WTC11 (cell line): ENCODE measurements at regions not wholly inside any gene's neighbourhood (a gene's known extent, or its start where the extent isn't known, plus 50 kb on each side); places are given as distances from the start of the nearest gene placed in this dataset.

Experiments used
- ATAC-seq: fragments of 200-7000 bp; cut with Tn5 transposase; 2 replicates; pipeline ENCODE4 v1.10.0; 2021; ENCODE audit warnings: mild to moderate bottlenecking, moderate library complexity
- CTCF ChIA-PET: fragments of 300-600 bp; sonication (Branson Sonifier 250); formaldehyde crosslinking; loops from one replicate; lab custom pipeline; 2021; ENCODE audit warnings: antibody characterized with exemption; lab: Charles Lee
- POLR2A ChIA-PET: fragments of 350-600 bp; sonication (Branson Sonifier 250); formaldehyde crosslinking; loops from one replicate; lab custom pipeline; 2021; ENCODE audit warnings: antibody characterized with exemption; lab: Charles Lee
- DNase-seq: peaks from one replicate; pipeline ENCODE4 v3.0.0; 2021; ENCODE audit warnings: low spot score
- H3K27ac Mint-ChIP-seq: 2 replicates; pipeline ENCODE4 v1.8.0; 2021; ENCODE audit warnings: mixed read lengths
- H3K27me3 Mint-ChIP-seq: 2 replicates; pipeline ENCODE4 v1.8.0; 2021; ENCODE audit warnings: low read depth, mild to moderate bottlenecking, moderate library complexity, mixed read lengths
- H3K36me3 Mint-ChIP-seq: 2 replicates; pipeline ENCODE4 v1.8.0; 2021; ENCODE audit warnings: mixed read lengths
- H3K4me1 Mint-ChIP-seq: 2 replicates; pipeline ENCODE4 v1.8.0; 2022; ENCODE audit warnings: mixed read lengths
- H3K4me3 Mint-ChIP-seq: 2 replicates; pipeline ENCODE4 v1.8.0; 2021; ENCODE audit warnings: mild to moderate bottlenecking, moderate library complexity, mixed read lengths
- H3K9me3 Mint-ChIP-seq: 2 replicates; pipeline ENCODE4 v1.8.0; 2021; ENCODE audit warnings: mixed read lengths
- ATF6 ChIP-seq: sonication (generic); formaldehyde crosslinking; IDR thresholded peaks from 2 replicates; pipeline ENCODE4 v1.8.1; 2023; ENCODE audit warnings: mild to moderate bottlenecking, missing genetic modification reagents
- CBFB ChIP-seq: sonication (generic); formaldehyde crosslinking; IDR thresholded peaks from 2 replicates; pipeline ENCODE4 v1.8.1; 2022; ENCODE audit warnings: mild to moderate bottlenecking, low read depth, missing genetic modification reagents
- NR1H2 ChIP-seq: sonication (generic); formaldehyde crosslinking; IDR thresholded peaks from 2 replicates; pipeline ENCODE4 v1.9.0; 2021; ENCODE audit warnings: mild to moderate bottlenecking, moderate library complexity, missing genetic modification reagents
- NR2C2 ChIP-seq: sonication (generic); formaldehyde crosslinking; IDR thresholded peaks from 2 replicates; pipeline ENCODE4 v1.8.0; 2022; ENCODE audit warnings: mild to moderate bottlenecking, missing genetic modification reagents
- SP1 ChIP-seq: sonication (generic); formaldehyde crosslinking; conservative IDR thresholded peaks from 2 replicates; pipeline ENCODE4 v1.8.1; 2022; ENCODE audit warnings: missing genetic modification reagents
- ZBTB43 ChIP-seq: sonication (generic); formaldehyde crosslinking; IDR thresholded peaks from 2 replicates; pipeline ENCODE4 v1.8.1; 2023; ENCODE audit warnings: mild to moderate bottlenecking, missing genetic modification reagents
- ZNF121 ChIP-seq: sonication (generic); formaldehyde crosslinking; IDR thresholded peaks from 2 replicates; pipeline ENCODE4 v1.8.0; 2023; ENCODE audit warnings: missing genetic modification reagents
- ZNF532 ChIP-seq: fragments of 250-450 bp; sonication (Bioruptor Pico); IDR thresholded peaks from 2 replicates; pipeline ENCODE4 v1.9.0; 2021; ENCODE audit warnings: mild to moderate bottlenecking, borderline replicate concordance
- TF ChIP-seq, protein P1 (sequence below): sonication (generic); formaldehyde crosslinking; IDR thresholded peaks from 2 replicates; pipeline ENCODE4 v1.8.0; 2023; ENCODE audit warnings: missing genetic modification reagents, mild to moderate bottlenecking, borderline replicate concordance
- TF ChIP-seq, protein P2 (sequence below): sonication (generic); formaldehyde crosslinking; IDR thresholded peaks from 2 replicates; pipeline ENCODE4 v1.8.1; 2023; ENCODE audit warnings: mild to moderate bottlenecking, missing genetic modification reagents, moderate library complexity
- TF ChIP-seq, protein P3 (sequence below): sonication (generic); formaldehyde crosslinking; IDR thresholded peaks from 2 replicates; pipeline ENCODE4 v1.8.0; 2022; ENCODE audit warnings: mild to moderate bottlenecking, missing genetic modification reagents

DNA sequence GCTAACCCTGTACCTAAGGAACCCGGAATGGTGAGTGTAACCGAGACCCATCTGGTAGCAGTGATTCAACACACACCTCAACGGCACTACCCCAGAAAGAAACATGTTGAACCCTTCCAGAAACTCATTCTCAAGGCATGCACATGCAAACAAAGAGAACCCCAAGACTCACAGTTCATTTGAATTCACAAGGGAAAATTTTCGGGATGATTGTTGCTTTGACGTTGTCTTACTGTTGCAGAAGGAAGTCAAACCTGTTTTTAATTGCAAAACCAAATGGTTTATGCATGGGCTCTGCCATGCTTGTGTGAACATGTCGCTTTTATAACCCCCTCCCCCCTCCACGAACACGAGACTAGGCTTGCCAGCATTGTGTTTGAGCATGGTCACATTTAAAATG is 539.7 kb downstream of the GATA3 start (continued):
- TF ChIP-seq, protein P1, sequence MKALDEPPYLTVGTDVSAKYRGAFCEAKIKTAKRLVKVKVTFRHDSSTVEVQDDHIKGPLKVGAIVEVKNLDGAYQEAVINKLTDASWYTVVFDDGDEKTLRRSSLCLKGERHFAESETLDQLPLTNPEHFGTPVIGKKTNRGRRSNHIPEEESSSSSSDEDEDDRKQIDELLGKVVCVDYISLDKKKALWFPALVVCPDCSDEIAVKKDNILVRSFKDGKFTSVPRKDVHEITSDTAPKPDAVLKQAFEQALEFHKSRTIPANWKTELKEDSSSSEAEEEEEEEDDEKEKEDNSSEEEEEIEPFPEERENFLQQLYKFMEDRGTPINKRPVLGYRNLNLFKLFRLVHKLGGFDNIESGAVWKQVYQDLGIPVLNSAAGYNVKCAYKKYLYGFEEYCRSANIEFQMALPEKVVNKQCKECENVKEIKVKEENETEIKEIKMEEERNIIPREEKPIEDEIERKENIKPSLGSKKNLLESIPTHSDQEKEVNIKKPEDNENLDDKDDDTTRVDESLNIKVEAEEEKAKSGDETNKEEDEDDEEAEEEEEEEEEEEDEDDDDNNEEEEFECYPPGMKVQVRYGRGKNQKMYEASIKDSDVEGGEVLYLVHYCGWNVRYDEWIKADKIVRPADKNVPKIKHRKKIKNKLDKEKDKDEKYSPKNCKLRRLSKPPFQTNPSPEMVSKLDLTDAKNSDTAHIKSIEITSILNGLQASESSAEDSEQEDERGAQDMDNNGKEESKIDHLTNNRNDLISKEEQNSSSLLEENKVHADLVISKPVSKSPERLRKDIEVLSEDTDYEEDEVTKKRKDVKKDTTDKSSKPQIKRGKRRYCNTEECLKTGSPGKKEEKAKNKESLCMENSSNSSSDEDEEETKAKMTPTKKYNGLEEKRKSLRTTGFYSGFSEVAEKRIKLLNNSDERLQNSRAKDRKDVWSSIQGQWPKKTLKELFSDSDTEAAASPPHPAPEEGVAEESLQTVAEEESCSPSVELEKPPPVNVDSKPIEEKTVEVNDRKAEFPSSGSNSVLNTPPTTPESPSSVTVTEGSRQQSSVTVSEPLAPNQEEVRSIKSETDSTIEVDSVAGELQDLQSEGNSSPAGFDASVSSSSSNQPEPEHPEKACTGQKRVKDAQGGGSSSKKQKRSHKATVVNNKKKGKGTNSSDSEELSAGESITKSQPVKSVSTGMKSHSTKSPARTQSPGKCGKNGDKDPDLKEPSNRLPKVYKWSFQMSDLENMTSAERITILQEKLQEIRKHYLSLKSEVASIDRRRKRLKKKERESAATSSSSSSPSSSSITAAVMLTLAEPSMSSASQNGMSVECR (CRISPR knock-in tag) = no peak
- TF ChIP-seq, protein P2, sequence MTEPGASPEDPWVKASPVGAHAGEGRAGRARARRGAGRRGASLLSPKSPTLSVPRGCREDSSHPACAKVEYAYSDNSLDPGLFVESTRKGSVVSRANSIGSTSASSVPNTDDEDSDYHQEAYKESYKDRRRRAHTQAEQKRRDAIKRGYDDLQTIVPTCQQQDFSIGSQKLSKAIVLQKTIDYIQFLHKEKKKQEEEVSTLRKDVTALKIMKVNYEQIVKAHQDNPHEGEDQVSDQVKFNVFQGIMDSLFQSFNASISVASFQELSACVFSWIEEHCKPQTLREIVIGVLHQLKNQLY = no peak
- TF ChIP-seq NR1H2 (no peak), ATF6 (CRISPR knock-in tag) (no peak), CBFB (CRISPR knock-in tag) (no peak), ZNF532 (no peak)

DNA sequence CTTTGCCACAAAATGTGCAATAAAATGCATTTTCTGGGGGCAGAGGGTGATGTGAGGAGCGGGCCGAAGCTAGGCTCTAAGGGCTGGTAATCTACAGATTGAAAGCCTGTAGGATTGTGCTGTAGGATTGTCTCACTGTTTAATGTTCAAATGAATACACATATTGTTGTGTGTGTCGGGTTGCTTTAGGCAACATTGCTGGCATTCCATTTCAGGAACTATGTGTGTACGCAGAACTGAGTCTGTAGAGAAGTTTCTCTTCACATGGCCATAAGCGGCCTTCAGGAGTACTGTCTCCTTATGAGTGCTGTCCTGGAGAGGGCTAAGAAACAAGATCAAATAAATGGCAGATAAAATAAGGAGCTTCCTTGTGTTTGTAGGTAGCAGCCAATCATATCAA is 540.2 kb downstream of the GATA3 start:
- no peak for TF ChIP-seq SP1 (CRISPR knock-in tag)
- no peak for TF ChIP-seq NR2C2
- TF ChIP-seq, protein P3, sequence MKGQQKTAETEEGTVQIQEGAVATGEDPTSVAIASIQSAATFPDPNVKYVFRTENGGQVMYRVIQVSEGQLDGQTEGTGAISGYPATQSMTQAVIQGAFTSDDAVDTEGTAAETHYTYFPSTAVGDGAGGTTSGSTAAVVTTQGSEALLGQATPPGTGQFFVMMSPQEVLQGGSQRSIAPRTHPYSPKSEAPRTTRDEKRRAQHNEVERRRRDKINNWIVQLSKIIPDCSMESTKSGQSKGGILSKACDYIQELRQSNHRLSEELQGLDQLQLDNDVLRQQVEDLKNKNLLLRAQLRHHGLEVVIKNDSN (CRISPR knock-in tag) = no peak
- Mint-ChIP-seq H3K27ac (no peak overlapping the region), H3K27me3 (no peaks in the 10 kb centered on the region), H3K9me3 (no peaks in the 10 kb centered on the region), H3K4me3 (no peak overlapping the region), H3K36me3 (no peaks in the 10 kb centered on the region), H3K4me1 (0 out of 2 replicates have a peak, but pooled peaks cover 4% of the 10 kb centered on the region)
- ChIA-PET POLR2A (no interaction called here), CTCF (no interaction called here)
- ATAC-seq (no peak), DNase-seq (no peak)

- no peaks in the 10 kb centered on the region for H3K36me3 Mint-ChIP-seq
- POLR2A ChIA-PET = no interaction called here
- CTCF ChIA-PET = no interaction called here
- TF ChIP-seq ZNF121 (CRISPR knock-in tag) (no peak), CBFB (CRISPR knock-in tag) (no peak), ZBTB43 (CRISPR knock-in tag) (no peak)
- TF ChIP-seq, protein P2 = no peak
- TF ChIP-seq, protein P1 (CRISPR knock-in tag) = no peak
Observed at GRCh38 chr10:8595140-8595539, 540.7 kb downstream of the GATA3 start.

More at GRCh38 chr10:8595140-8595539, 540.7 kb downstream of the GATA3 start:
- ATAC-seq = no peak
- H3K27ac Mint-ChIP-seq = no peak overlapping the region
- no peaks in the 10 kb centered on the region for H3K27me3 Mint-ChIP-seq
- H3K9me3 Mint-ChIP-seq = no peaks in the 10 kb centered on the region
- H3K4me3 Mint-ChIP-seq = no peak overlapping the region
- H3K4me1 Mint-ChIP-seq = 0 out of 2 replicates have a peak, but pooled peaks cover 4% of the 10 kb centered on the region
- DNase-seq = no peak
